Thyroid gland (tissue), 4 donors: ENCODE measurements at regions not wholly inside any gene's neighbourhood (a gene's known extent, or its start where the extent isn't known, plus 50 kb on each side); places are given as distances from the start of the nearest gene placed in this dataset.
"Not testable (repeated sequence)": the region's sequence is repeated elsewhere in the genome, so short reads cannot be mapped to it uniquely, and the experiment has no call there.

ENCODE experiments used
- CTCF ChIP-seq, 6 experiments: fragments of 200-600 bp in 3 of 6; fragments of 450-650 bp in 3 of 6; sonication (generic) in 3 of 6; IDR thresholded peaks; one replicate each; pipeline ENCODE4 v1.5.1; 2016 to 2019; ENCODE audit warnings: antibody characterized with exemption in 6 of 6, mild to moderate bottlenecking in 2 of 6, inconsistent platforms in 1 of 6, moderate library complexity in 1 of 6
- POLR2A ChIP-seq, 2 donors: fragments of 450-650 bp; IDR thresholded peaks; one replicate each; pipeline ENCODE4 v1.6.1; 2017; ENCODE audit warnings: antibody characterized with exemption in 2 of 2, mild to moderate bottlenecking in 2 of 2, moderate library complexity in 1 of 2

GRCh38 chr2:131686164-131686893, 158.6 kb downstream of the CCDC74A start:
- not testable (repeated sequence) for TF ChIP-seq CTCF, POLR2A (IDR thresholded peaks at IDR 0.05)
